Muscle layer of colon (tissue), 2 donors: ENCODE measurements at regions not wholly inside any gene's neighbourhood (a gene's known extent, or its start where the extent isn't known, plus 50 kb on each side); places are given as distances from the start of the nearest gene placed in this dataset.
A peak's percentile ranks its signal among the peaks of the same experiment; 100 is the strongest.
"Not testable (repeated sequence)": the region's sequence is repeated elsewhere in the genome, so short reads cannot be mapped to it uniquely, and the experiment has no call there.

Source experiments
- H3K27ac ChIP-seq: one replicate; pipeline ENCODE4 v1.7.0; 2013; ENCODE audit warnings: low read depth, mild to moderate bottlenecking, low read length, moderate library complexity
- H3K27me3 ChIP-seq, 2 donors: one replicate each; pipeline ENCODE4 v1.7.0; 2013; ENCODE audit warnings: low read length in 2 of 2, mild to moderate bottlenecking in 2 of 2; ENCODE audit not compliant: insufficient read depth in 2 of 2, control insufficient read depth in 1 of 2
- H3K36me3 ChIP-seq: one replicate; pipeline ENCODE4 v1.7.0; 2013; ENCODE audit warnings: mild to moderate bottlenecking, low read length; ENCODE audit not compliant: insufficient read depth
- H3K4me1 ChIP-seq: one replicate; pipeline ENCODE4 v1.7.0; 2013; ENCODE audit warnings: mild to moderate bottlenecking, low read length; ENCODE audit not compliant: insufficient read depth
- H3K4me3 ChIP-seq, 2 donors: one replicate each; pipeline ENCODE4 v1.7.0; 2013; ENCODE audit warnings: low read length in 2 of 2, low read depth in 1 of 2, mild to moderate bottlenecking in 1 of 2, moderate library complexity in 1 of 2
- H3K9ac ChIP-seq: one replicate; pipeline ENCODE4 v1.7.0; 2013; ENCODE audit warnings: low read length
- H3K9me3 ChIP-seq: one replicate; pipeline ENCODE4 v1.7.0; 2013; ENCODE audit warnings: mild to moderate bottlenecking, low read length
- donor health status: abdominal sarcoma.
- donor health status: Adenocarcinoma of cecum.

DNA sequence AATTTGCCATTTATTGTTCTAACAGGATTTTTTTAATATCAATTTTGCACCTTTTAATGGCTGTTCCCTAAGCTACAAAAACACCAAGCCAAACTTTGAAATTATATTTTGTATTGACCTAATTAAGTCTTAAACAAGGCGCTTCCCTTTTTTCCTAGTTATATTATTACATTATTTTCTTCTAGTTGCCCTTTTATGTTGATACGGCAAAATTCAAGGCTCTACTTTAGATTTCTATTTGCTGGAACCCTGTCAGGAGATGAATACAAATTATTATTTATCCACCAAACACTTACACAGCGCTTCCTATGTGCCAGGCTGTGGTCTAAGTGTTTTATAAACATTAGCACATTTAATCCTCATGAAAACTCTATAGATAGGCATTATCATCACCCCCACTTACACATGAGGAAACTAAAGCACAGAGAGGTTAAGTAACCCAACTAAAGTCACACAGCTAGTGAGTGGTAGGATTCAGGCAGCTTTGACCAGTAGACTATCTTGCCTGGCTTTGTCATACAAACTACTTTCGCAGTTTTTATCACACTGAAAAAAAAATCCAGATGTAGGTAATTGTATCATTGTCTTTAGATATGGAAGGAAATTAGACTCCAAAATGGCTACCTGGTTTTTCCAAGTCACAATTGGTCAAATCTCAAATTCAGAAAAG is 456.5 kb downstream of the STK39 start:
- Histone ChIP-seq H3K9ac (no peak overlapping the region), H3K9me3 (no peaks in the 10 kb centered on the region), H3K27ac (no peak overlapping the region), H3K4me1 (peaks cover 6% of the 10 kb centered on the region), H3K36me3 (no peaks in the 10 kb centered on the region), H3K27me3 (no peaks in the 10 kb centered on the region), H3K4me3 (no peak overlapping the region)

- no peaks in the 10 kb centered on the region for H3K27me3 ChIP-seq
- peaks cover 6% of the 10 kb centered on the region for H3K4me1 ChIP-seq
- no peak overlapping the region for H3K9ac ChIP-seq
- H3K27ac ChIP-seq, result no peak overlapping the region
- no peaks in the 10 kb centered on the region for H3K9me3 ChIP-seq
- no peaks in the 10 kb centered on the region for H3K36me3 ChIP-seq
- no peak overlapping the region for H3K4me3 ChIP-seq
These were observed 457.2 kb downstream of the STK39 start for GRCh38 chr2:167790189-167790588.

GRCh38 chr2:167787562-167787961 is 459.8 kb downstream of the STK39 start:
- no peak overlapping the region for H3K27ac ChIP-seq
- no peaks in the 10 kb centered on the region for H3K9me3 ChIP-seq
- no peak overlapping the region for H3K9ac ChIP-seq
- no peaks in the 10 kb centered on the region for H3K27me3 ChIP-seq
- H3K4me3 ChIP-seq, result no peak overlapping the region
- peaks cover 5% of the 10 kb centered on the region for H3K4me1 ChIP-seq
- H3K36me3 ChIP-seq, result no peaks in the 10 kb centered on the region

DNA sequence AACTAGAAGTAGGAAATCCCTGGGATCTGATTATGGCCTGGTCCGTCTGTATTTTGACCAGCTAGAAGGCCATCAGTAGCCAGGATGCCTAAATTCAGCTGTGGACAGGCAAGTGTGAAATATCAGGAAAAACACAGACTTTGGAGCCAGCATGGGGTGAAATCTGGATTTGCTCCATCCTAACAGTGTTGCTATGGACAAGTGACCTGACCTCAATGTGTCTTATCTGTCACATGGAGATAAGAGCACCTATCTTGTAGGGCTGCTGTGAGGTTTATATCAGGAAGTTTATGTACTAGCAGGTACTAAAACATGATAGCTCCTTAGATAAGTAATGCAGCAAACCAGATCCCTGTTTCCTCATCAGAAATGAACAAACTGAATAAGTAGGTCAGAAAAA is 460.4 kb downstream of the STK39 start:
- Histone ChIP-seq H3K27ac (no peak overlapping the region), H3K9ac (no peak overlapping the region), H3K4me3 (no peak overlapping the region), H3K4me1 (peaks cover 5% of the 10 kb centered on the region), H3K36me3 (no peaks in the 10 kb centered on the region), H3K27me3 (no peaks in the 10 kb centered on the region), H3K9me3 (no peaks in the 10 kb centered on the region)

GRCh38 chr2:167785606-167786216 is 461.7 kb downstream of the STK39 start:
- H3K4me3 ChIP-seq, result no peak overlapping the region
- H3K9ac ChIP-seq, result no peak overlapping the region
- no peak overlapping the region for H3K27ac ChIP-seq
- no peaks in the 10 kb centered on the region for H3K36me3 ChIP-seq
- no peaks in the 10 kb centered on the region for H3K27me3 ChIP-seq
- H3K9me3 ChIP-seq, result no peaks in the 10 kb centered on the region
- peaks cover 5% of the 10 kb centered on the region for H3K4me1 ChIP-seq

- no peak overlapping the region for H3K27ac ChIP-seq
- H3K36me3 ChIP-seq, result no peaks in the 10 kb centered on the region
- peaks cover 5% of the 10 kb centered on the region for H3K4me1 ChIP-seq
- H3K9ac ChIP-seq, result no peak overlapping the region
- no peaks in the 10 kb centered on the region for H3K9me3 ChIP-seq
- H3K27me3 ChIP-seq, result no peaks in the 10 kb centered on the region
- no peak overlapping the region for H3K4me3 ChIP-seq
These were observed 463.3 kb downstream of the STK39 start for GRCh38 chr2:167784084-167784425.

DNA sequence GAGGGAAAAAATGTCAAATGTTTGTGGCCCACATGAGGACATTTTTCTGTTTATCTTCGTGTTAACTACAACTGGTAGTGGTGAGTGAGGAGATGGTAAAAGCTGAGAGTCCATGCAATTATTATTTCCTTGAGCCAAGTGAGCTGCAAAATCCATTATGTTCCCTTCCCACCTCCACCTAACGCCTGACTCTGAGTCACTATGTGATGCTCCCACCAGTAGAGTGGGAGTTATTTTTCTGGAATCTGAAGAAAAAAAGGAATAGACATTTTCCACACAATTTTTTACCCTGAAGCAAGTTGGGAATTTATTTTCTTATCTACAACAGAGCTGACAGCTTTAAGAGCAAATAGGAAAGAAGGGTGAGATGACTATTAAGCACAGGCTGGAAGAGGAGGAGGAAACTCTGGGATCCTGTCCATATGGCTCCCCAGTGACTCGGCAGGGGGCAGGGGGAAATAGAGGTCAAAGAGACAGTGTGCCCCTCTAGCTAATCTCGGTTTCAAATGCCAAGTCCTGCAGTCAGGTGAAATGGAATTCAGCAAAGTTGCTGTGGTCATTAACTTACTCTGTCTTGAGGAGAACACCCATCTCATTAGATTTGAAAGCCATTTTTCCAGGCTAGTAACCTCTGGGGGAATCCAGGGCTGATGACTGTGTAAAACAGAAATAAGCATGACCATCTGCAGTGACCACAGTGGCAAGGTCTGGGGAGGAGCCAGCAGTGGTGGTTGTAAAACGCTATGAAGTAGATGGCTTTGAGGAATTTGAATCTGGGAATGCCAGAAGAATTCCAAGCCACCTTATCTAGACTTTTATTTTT is 463.9 kb downstream of the STK39 start:
- Histone ChIP-seq H3K9ac (no peak overlapping the region), H3K27ac (no peak overlapping the region), H3K4me1 (peaks cover 5% of the 10 kb centered on the region), H3K4me3 (no peak overlapping the region), H3K9me3 (no peaks in the 10 kb centered on the region), H3K27me3 (no peaks in the 10 kb centered on the region), H3K36me3 (no peaks in the 10 kb centered on the region)

GRCh38 chr2:167781629-167782028 is 465.8 kb downstream of the STK39 start:
- H3K9ac ChIP-seq, H3K36me3 ChIP-seq, H3K4me1 ChIP-seq, H3K4me3 ChIP-seq, H3K27ac ChIP-seq, H3K9me3 ChIP-seq, H3K27me3 ChIP-seq: not testable (repeated sequence)

GRCh38 chr2:167776359-167776758 is 471.0 kb downstream of the STK39 start:
- no peaks in the 10 kb centered on the region for H3K27me3 ChIP-seq
- no peak overlapping the region for H3K9ac ChIP-seq
- no peaks in the 10 kb centered on the region for H3K36me3 ChIP-seq

GRCh38 chr2:167771628-167772027 is 475.8 kb downstream of the STK39 start:
- Histone ChIP-seq H3K27ac (no peak overlapping the region), H3K27me3 (no peaks in the 10 kb centered on the region), H3K9ac (no peak overlapping the region), H3K4me1 (no peaks in the 10 kb centered on the region), H3K36me3 (no peaks in the 10 kb centered on the region), H3K4me3 (no peak overlapping the region), H3K9me3 (no peaks in the 10 kb centered on the region)

More at GRCh38 chr2:167776359-167776758, 471.0 kb downstream of the STK39 start:
- H3K4me3 ChIP-seq, result peak overlapping the region in 1 of 2 donors; percentile 1
- no peaks in the 10 kb centered on the region for H3K4me1 ChIP-seq
- H3K27ac ChIP-seq, result no peak overlapping the region
- no peaks in the 10 kb centered on the region for H3K9me3 ChIP-seq

DNA sequence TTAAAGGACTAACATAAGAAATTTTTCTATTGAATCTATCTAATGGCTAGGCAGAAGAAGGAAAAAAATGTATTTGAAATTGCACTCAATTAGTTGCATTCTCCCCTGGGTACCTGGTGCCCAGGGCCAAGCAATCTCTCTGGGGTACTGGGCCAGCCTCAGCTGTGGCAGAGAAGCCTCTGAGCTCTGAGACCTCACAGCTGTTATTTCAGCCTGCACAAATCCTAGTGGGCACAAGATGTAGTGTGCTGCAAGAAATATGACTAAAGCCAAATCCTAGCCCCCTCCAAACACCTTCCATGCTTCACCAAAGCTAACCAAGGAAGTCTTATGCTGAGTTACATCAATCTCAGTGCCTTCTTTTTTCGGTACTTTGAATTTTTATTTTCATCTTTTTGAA is 478.4 kb downstream of the STK39 start:
- H3K36me3 ChIP-seq, result no peaks in the 10 kb centered on the region
- H3K27ac ChIP-seq, result no peak overlapping the region
- H3K4me3 ChIP-seq, result no peak overlapping the region
- no peak overlapping the region for H3K9ac ChIP-seq
- no peaks in the 10 kb centered on the region for H3K9me3 ChIP-seq
- no peaks in the 10 kb centered on the region for H3K27me3 ChIP-seq
- H3K4me1 ChIP-seq, result no peaks in the 10 kb centered on the region
